ENCODE measurements at regions not wholly inside any gene's neighbourhood (a gene's known extent, or its start where the extent isn't known, plus 50 kb on each side); places are given as distances from the start of the nearest gene placed in this dataset.

- TF ChIP-seq POLR2A (IDR thresholded peaks at IDR 0.05) = no peak
- TF ChIP-seq CTCF (IDR thresholded peaks at IDR 0.05) = no peak
Measured at GRCh38 chr3:36232797-36233489, 147.4 kb upstream of the STAC start.
